ACC112 (cell line): ENCODE measurements at regions not wholly inside any gene's neighbourhood (a gene's known extent, or its start where the extent isn't known, plus 50 kb on each side); places are given as distances from the start of the nearest gene placed in this dataset.

Source experiments
- H2AFZ ChIP-seq: fragments of 200-600 bp; sonication (generic); one replicate; pipeline ENCODE4 v1.6.0; 2017; ENCODE audit warnings: antibody characterized with exemption, low read length; ENCODE audit not compliant: unreplicated experiment
- H3K27ac ChIP-seq: fragments of 200-600 bp; sonication (generic); 2 replicates; pipeline ENCODE4 v1.5.1; 2014; ENCODE audit warnings: low read depth, mild to moderate bottlenecking, antibody characterized with exemption, low read length, moderate library complexity
- H3K27me3 ChIP-seq: fragments of 200-600 bp; sonication (generic); 2 replicates; pipeline ENCODE4 v1.6.1; 2014; ENCODE audit warnings: mild to moderate bottlenecking, antibody characterized with exemption, low read length, moderate library complexity, mixed read lengths; ENCODE audit not compliant: insufficient read depth
- H3K36me3 ChIP-seq: fragments of 200-600 bp; sonication (generic); 2 replicates; pipeline ENCODE4 v1.6.1; 2016; ENCODE audit warnings: mild to moderate bottlenecking, antibody characterized with exemption, low read length, moderate library complexity, mixed read lengths; ENCODE audit not compliant: insufficient read depth
- H3K4me1 ChIP-seq: fragments of 200-600 bp; sonication (generic); one replicate; pipeline ENCODE4 v1.6.1; 2016; ENCODE audit warnings: low read length, mixed read lengths; ENCODE audit not compliant: insufficient read depth, unreplicated experiment, control insufficient read depth
- H3K4me3 ChIP-seq: fragments of 200-600 bp; sonication (generic); 2 replicates; pipeline ENCODE4 v1.5.1; 2014; ENCODE audit warnings: mild to moderate bottlenecking, low read depth, low read length
- H3K79me2 ChIP-seq: fragments of 200-600 bp; sonication (generic); one replicate; pipeline ENCODE4 v1.6.0; 2016; ENCODE audit warnings: low read length; ENCODE audit not compliant: control insufficient read depth, unreplicated experiment, insufficient read depth

- H3K36me3 ChIP-seq: no peaks in the 10 kb centered on the region
- H2AFZ ChIP-seq: no peak overlapping the region
- H3K4me1 ChIP-seq: no peaks in the 10 kb centered on the region
- H3K27me3 ChIP-seq: no peaks in the 10 kb centered on the region
- H3K27ac ChIP-seq: no peak overlapping the region
- H3K79me2 ChIP-seq: no peaks in the 10 kb centered on the region
- H3K4me3 ChIP-seq: no peak overlapping the region
Measured at GRCh38 chr7:86295526-86295925, 348.2 kb upstream of the GRM3 start.

- Histone ChIP-seq H3K27ac (no peak overlapping the region), H3K36me3 (no peaks in the 10 kb centered on the region), H3K4me1 (no peaks in the 10 kb centered on the region), H3K79me2 (no peaks in the 10 kb centered on the region), H3K4me3 (no peak overlapping the region), H2AFZ (no peak overlapping the region), H3K27me3 (no peaks in the 10 kb centered on the region)
Measured at GRCh38 chr7:86282014-86282682, 361.6 kb upstream of the GRM3 start.

- no peaks in the 10 kb centered on the region for H3K27me3 ChIP-seq
- no peak overlapping the region for H2AFZ ChIP-seq
- H3K4me1 ChIP-seq: no peaks in the 10 kb centered on the region
- H3K36me3 ChIP-seq: no peaks in the 10 kb centered on the region
- no peaks in the 10 kb centered on the region for H3K79me2 ChIP-seq
- H3K27ac ChIP-seq: no peak overlapping the region
- no peak overlapping the region for H3K4me3 ChIP-seq
Measured at GRCh38 chr7:86280150-86280549, 363.6 kb upstream of the GRM3 start.

GRCh38 chr7:86262781-86263180, 380.9 kb upstream of the GRM3 start:
- Histone ChIP-seq H3K27me3 (no peaks in the 10 kb centered on the region), H3K36me3 (no peaks in the 10 kb centered on the region), H3K79me2 (no peaks in the 10 kb centered on the region), H3K27ac (no peak overlapping the region), H2AFZ (no peak overlapping the region), H3K4me3 (no peak overlapping the region), H3K4me1 (no peaks in the 10 kb centered on the region)

GRCh38 chr7:86257894-86258293, 385.8 kb upstream of the GRM3 start:
- Histone ChIP-seq H3K27me3 (no peaks in the 10 kb centered on the region), H3K4me1 (no peaks in the 10 kb centered on the region), H3K79me2 (no peaks in the 10 kb centered on the region), H3K4me3 (no peak overlapping the region), H2AFZ (no peak overlapping the region), H3K27ac (no peak overlapping the region), H3K36me3 (no peaks in the 10 kb centered on the region)

GRCh38 chr7:86252406-86252805, 391.3 kb upstream of the GRM3 start:
- Histone ChIP-seq H3K4me1 (no peaks in the 10 kb centered on the region), H2AFZ (no peak overlapping the region), H3K27ac (no peak overlapping the region), H3K4me3 (no peak overlapping the region), H3K27me3 (no peaks in the 10 kb centered on the region), H3K79me2 (no peaks in the 10 kb centered on the region), H3K36me3 (no peaks in the 10 kb centered on the region)

- H3K36me3 ChIP-seq: no peaks in the 10 kb centered on the region
- no peak overlapping the region for H3K27ac ChIP-seq
Measured at GRCh38 chr7:86248977-86249376, 394.7 kb upstream of the GRM3 start.

GRCh38 chr7:86243171-86243570, 400.5 kb upstream of the GRM3 start:
- Histone ChIP-seq H2AFZ (no peak overlapping the region), H3K27me3 (no peaks in the 10 kb centered on the region), H3K36me3 (no peaks in the 10 kb centered on the region), H3K27ac (no peak overlapping the region), H3K4me3 (no peak overlapping the region), H3K79me2 (no peaks in the 10 kb centered on the region), H3K4me1 (no peaks in the 10 kb centered on the region)

More at GRCh38 chr7:86248977-86249376, 394.7 kb upstream of the GRM3 start:
- Histone ChIP-seq H3K4me3 (no peak overlapping the region), H3K4me1 (no peaks in the 10 kb centered on the region), H3K27me3 (no peaks in the 10 kb centered on the region), H3K79me2 (no peaks in the 10 kb centered on the region), H2AFZ (no peak overlapping the region)

GRCh38 chr7:86226191-86226590, 417.5 kb upstream of the GRM3 start:
- no peak overlapping the region for H3K27ac ChIP-seq
- no peaks in the 10 kb centered on the region for H3K79me2 ChIP-seq
- H3K4me3 ChIP-seq: no peak overlapping the region
- no peaks in the 10 kb centered on the region for H3K36me3 ChIP-seq
- no peaks in the 10 kb centered on the region for H3K4me1 ChIP-seq
- no peak overlapping the region for H2AFZ ChIP-seq
- H3K27me3 ChIP-seq: no peaks in the 10 kb centered on the region

- no peaks in the 10 kb centered on the region for H3K27me3 ChIP-seq
- no peak overlapping the region for H3K4me3 ChIP-seq
- H2AFZ ChIP-seq: no peak overlapping the region
- H3K79me2 ChIP-seq: no peaks in the 10 kb centered on the region
- no peaks in the 10 kb centered on the region for H3K4me1 ChIP-seq
- H3K36me3 ChIP-seq: no peaks in the 10 kb centered on the region
- no peak overlapping the region for H3K27ac ChIP-seq
Measured at GRCh38 chr7:86222806-86223205, 420.9 kb upstream of the GRM3 start.

GRCh38 chr7:86214734-86215133, 429.0 kb upstream of the GRM3 start:
- Histone ChIP-seq H3K79me2 (no peaks in the 10 kb centered on the region), H3K27ac (no peak overlapping the region), H3K36me3 (no peaks in the 10 kb centered on the region), H3K27me3 (no peaks in the 10 kb centered on the region), H3K4me3 (no peak overlapping the region), H3K4me1 (no peaks in the 10 kb centered on the region), H2AFZ (no peak overlapping the region)
